ENCODE measurements at regions not wholly inside any gene's neighbourhood (a gene's known extent, or its start where the extent isn't known, plus 50 kb on each side); places are given as distances from the start of the nearest gene placed in this dataset.
"Not testable (repeated sequence)": the region's sequence is repeated elsewhere in the genome, so short reads cannot be mapped to it uniquely, and the experiment has no call there.

DNA sequence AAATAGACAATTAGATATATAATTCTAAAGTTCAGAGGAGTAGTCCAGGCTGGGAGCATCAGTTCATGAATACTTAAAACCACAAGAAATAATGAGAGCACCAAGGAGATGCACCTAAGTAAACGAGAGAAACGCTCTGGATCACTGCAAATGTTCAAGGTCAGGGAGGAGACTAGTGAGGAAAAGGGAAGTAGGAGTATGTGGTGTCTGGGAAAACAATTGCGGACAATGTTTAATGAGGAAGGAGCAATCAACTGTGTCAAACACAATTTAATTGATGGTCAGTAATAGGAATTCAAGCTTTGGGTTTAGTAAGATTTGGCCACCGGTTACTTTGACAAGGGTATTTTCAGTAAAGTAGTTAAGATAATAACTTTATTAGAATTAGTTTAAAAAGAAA, 652.2 kb downstream of the DACH1 start:
- DNase-seq (ENCODE audit: low read depth in 2 of 2), result no peak

DNA sequence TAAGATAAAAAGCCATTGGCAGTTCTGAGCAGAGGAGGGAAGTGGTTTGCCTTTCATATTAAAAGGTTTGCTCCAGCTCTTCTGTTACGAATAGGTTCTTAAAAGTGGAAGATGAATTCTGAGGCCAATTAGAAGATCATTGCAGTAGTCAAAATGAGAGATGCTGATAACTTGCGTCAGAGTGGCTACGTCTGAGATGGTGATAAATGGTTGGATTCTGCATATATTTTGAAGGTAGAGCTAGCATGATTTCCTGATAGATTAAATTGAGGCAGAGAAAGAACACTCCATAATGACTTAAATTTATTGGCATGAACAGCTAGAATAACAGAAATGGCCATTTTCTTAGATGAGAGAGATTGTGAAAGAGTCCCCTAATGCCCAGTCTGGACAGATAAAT, 652.6 kb downstream of the DACH1 start:
- no peak for DNase-seq (ENCODE audit: low read depth in 2 of 2)

DNA sequence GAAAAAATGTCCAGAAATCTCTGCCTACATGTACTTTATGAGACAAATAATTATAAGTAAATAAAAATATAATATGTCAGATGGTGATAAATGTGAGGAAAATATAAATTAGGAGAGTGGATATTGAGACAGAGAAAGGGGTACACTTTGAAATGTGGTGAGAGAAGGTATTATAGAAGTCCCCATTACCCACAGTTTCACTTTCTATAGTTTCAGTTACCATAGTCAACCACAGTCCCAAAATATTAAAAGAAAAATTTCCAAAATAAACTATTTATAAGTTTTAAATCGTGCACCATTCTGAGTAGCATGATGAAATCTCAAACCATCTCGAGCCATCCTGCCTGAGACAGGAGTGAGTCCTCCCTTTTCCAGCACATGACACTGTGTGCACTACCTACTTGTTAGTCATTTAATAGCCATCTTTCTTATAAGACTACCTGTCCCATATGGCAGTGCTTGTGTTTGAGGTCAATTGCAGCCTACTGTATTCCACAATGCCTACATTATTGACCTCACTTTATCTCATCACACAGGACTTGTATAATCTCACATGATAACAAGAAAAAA, 653.7 kb downstream of the DACH1 start:
- DNase-seq (ENCODE audit: low read depth in 2 of 2), result no peak

DNA sequence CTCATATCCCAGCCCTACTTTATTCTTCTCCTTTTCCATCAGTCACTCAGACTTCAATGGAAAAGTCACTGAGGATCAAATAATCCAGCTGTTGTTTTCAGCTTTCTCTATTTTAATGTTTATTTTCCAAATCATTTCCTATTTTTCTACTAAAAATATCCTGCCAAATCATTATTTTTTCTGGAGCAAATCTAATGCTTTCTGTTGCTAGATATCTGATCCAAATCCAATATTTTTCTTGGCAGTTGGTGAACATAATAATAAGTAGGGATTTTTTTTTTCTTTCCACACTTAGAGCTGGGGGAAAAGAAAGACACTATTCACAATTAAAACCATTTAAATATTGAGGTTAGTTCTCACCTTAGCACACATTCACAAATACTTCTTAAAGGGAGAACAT, 656.1 kb downstream of the DACH1 start:
- no peak for DNase-seq (ENCODE audit: low read depth in 2 of 2)

GRCh38 chr13:71209217-71209616, 657.8 kb downstream of the DACH1 start:
- DNase-seq (ENCODE audit: low read depth in 2 of 2), result no peak

DNA sequence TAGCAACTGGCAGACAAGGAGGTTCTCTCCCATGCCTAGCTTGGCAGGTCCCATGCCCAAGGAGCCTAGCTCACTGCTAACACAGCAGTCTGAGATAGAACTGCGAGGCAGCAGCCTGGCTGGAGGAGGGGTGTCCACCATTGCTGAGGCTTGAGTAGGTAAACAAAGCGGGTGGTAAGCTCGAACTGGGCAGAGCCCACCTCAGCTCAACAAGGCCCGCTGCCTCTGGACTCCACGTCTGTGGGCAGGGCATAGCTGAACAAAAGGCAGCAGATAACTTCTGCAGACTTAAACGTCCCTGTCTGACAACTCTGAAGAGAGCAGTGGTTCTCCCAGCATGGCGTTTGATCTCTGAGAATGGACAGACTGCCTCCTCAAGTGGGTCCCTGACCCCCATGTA, 682.4 kb downstream of the DACH1 start:
- not testable (repeated sequence) for DNase-seq (ENCODE audit: low read depth in 2 of 2)

DNA sequence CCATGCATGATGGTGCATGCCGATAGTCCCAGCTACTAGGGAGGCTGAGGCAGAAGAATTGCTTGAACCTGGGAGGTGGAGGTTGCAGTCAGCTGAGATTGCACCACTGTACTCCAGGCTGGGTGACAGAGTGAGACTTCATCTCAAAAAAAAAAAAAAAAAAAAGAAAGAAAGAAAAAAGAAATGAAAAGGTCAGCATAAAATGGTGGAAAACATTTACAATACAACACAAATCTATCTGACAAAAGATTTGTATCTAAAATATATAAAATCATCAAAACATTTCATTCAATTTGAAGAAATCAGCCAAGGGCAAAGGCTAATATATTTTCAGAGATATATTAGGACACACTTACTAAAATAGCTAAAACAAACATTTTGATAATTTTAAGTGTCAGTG, 683.7 kb downstream of the DACH1 start:
- DNase-seq (ENCODE audit: low read depth in 2 of 2), result not testable (repeated sequence)

DNA sequence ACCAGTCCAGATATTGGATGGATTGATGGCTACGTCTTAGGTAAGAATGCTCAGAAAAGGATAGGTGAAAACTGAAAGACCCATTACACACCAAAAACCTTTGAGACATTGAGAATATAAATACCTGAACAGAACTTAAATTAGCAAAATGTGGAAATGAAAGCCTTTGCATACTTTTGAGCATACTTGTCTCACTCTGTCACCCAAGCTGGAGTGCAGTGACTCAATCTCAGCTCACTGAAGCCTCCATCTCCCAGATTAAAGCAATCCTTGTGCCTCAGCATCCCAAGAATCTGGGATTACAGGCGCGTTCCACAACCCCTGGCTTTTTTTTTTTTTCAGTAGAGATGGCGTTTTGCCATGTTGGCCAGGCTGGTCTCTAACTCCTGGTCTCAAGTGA, 695.3 kb downstream of the DACH1 start:
- no peak for DNase-seq (ENCODE audit: low read depth in 2 of 2)

DNA sequence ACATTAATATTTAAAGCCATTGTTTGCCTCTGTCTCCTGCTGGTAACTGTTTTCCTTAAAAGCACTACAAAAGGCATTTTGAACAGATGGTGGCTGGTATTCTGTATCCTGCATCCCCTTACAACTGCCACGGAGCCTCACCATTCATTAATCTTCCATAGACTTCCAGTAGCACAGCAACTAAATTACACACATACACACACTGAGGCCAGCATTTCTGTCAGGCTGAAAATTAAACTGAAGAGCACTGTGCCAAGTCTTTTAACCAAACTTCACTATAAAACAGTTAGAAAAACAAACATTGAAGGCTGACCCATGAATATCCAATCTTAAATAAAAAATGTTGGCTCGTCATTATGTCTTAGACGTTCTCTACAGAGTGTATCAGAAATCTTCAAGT, 697.8 kb downstream of the DACH1 start:
- DNase-seq (ENCODE audit: low read depth in 2 of 2), result no peak

DNA sequence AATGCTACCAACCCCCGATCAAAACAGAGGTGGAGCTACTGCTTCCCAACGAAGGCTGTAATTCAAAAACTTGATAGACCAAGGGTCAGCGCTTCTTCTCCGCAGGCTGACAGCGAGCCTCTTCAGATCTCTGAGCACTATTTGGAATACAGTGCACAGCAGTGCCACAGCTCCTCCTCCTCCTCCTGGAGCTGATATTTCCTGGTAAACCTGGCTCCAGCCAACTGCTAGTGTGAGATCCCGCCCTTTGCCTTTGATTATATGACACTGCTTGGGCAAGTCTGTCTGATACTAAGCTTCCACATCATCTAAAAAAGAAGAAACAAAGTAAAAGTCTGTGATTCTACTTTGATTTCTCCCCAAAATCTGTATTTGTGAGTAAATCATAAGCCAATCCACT, 710.5 kb downstream of the DACH1 start:
- DNase-seq (ENCODE audit: low read depth in 2 of 2), result no peak

DNA sequence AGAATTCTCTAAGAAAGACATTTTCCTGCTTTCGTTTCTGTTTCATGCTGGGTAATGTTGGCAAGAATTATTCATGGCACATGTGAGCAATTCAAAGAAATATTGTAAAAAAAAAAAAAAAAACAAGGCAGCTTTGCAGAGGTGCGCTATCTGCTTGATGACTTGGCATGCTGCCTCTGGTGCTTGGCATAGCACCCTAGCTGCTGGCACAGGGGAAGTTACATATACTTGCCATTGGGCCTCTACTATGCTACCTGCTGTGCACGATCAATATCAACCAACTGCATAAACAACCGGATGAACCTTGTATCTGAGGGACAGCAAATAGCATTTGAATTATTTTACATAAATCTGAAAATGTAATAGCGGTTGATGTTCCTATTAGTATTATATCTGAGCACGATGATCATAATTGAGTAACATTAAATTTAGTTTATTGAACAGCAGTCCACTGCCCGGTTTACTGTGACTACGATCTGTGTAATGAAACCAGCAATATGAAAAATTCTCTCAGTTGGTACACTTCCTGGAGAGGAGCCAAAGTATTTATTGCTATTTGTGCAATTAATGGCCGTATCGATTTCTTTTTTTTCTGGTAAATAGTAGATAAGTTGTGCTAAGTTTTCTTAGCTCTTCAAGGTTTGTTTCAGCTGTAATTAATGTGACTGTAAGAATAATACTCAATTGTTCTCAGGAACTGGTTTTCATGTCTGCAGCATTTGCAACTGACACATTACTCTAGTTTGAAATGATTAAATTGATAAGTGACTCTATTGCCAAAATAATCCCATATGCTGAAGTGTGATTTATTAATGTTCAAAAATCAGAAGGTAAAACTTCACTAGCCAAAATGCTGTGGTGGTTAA, 717.3 kb downstream of the DACH1 start:
- DNase-seq (ENCODE audit: low read depth in 2 of 2), result no peak

DNA sequence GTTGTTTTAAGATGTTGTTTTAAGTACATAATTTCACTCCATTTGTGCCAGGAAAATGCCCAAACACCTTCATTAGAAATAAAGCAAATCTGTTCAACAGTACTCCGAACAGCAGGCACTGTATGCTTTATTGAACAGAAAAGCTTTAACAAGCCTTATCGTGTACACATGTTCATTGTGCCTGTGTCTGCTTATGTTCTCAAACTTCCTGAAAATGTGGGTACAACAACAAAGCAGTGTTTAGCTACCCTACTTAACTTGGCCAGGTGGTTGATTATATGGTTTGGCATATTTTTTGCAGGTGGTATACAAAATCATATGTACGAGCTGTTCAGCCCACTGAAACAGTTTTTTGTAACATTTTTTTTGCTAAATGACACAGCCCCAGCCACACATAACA, 718.0 kb downstream of the DACH1 start:
- DNase-seq (ENCODE audit: low read depth in 2 of 2), result no peak

DNA sequence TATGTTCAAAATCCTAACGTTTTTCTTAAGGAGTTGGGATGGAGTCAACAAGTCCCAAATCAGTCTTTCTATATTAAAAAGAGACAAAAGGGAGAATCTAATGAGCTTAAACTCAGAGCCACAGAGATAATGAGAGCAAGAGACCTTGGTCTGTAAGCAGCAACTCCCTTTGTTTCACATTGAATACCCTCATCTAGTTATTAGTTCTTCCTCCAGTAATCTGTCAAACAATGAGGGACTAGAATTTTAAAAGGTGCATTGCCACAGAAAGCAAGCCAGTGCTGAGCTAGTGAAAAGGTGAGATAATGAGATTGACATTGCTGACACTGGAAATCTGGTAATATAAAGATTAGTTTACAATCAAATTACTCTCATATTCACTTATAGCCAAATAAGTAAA, 718.6 kb downstream of the DACH1 start:
- no peak for DNase-seq (ENCODE audit: low read depth in 2 of 2)

DNA sequence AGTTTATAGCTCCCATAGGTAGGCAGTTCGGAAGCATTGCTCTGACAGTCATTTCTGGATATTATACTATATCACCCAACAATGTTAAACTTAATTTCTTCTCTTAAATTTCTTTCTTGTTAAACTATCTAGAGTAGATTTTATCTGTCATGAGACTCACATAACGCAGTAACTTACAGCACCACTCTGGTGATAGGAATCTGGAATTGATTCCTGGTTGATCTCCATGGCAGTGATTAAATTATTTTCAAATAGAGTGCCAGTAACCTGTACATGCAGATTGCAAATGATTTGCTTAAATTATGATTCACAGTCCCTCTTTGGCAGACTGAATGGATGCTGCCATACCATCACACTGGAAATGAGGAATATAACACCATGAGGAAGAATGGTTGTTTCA, 722.1 kb downstream of the DACH1 start:
- DNase-seq (ENCODE audit: low read depth in 2 of 2), result no peak

DNA sequence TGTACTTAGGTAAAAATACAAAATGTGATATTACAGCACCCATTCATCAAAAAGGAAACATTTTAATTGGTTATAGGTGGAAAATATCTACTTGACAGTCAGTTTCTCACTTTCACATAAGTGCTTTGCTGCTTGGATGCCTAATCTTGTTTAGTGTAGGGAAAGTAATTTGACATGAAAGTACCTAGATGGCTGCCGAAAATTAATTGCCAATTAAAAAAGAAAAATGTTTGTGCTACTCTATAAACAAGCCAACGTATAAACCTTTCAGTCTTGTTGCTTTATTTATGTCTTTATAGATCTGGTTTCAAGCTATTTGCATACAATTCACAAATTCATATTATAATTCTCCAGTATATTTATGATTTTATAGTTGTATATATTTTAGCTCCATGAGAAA, 729.9 kb downstream of the DACH1 start:
- DNase-seq (ENCODE audit: low read depth in 2 of 2), result no peak

- DNase-seq (ENCODE audit: low read depth in 2 of 2), result no peak
Observed at GRCh38 chr13:71124230-71124629, 742.8 kb downstream of the DACH1 start.

DNA sequence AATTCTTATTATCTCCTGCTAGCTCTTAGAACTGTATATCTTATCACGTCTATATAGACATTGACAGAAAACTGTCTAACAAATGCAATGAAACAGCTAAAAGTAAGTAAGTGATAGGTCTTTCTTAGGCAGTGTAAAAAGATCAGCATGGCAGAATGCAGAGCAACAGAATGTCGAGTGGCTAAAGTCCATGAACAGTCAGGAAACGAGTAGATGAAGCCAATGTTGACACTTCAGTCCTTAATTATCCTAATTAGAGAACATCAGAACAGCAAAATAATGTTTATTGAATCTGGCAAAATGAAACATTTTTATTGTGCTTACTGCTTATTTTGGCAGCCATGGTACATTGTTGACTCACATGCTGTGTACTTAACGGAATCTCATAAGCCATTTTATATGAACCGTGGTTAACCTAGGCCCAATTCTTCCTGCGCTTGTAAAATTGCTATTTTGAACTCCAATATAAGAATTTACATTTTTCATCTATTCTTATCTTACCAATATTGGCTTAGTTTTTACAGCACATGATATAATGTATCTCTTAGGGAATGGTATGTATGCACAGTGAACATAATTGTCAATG, 748.1 kb downstream of the DACH1 start:
- DNase-seq (ENCODE audit: low read depth in 2 of 2), result no peak

DNA sequence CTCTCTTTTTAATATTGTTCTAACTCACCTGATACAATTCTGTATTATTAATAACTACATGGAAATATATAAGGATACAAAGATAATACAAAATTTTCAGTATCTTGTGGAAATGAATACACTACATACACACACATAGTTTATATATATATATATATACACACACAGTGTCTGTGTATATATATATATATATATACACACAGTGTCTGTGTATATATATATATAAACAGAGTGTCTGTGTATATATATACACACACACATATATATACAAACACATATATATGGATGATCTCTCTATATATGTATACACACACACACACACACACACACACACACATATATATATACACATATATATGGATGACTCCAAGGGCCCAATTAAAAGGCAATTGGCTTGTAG, 749.1 kb downstream of the DACH1 start:
- no peak for DNase-seq (ENCODE audit: low read depth in 2 of 2)

DNA sequence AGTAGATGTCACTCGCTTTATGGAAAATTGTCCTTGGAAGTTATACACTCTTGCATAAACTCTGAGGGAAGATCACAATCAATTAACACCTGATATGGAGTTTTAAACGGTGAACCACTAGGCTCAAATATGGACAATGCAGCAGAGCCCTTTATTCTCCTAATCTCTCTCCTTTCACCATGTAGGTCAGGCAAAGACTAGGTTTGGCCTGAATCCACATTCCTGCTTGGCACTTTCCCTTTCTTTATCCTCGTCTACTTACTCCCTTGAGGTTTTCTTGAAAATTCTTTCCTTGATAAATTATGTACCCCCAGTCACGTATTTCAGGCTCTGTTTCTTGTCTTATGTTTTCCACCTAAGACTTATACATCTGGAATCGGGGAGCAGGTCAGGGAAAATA, 751.7 kb downstream of the DACH1 start:
- DNase-seq (ENCODE audit: low read depth in 2 of 2), result no peak

DNA sequence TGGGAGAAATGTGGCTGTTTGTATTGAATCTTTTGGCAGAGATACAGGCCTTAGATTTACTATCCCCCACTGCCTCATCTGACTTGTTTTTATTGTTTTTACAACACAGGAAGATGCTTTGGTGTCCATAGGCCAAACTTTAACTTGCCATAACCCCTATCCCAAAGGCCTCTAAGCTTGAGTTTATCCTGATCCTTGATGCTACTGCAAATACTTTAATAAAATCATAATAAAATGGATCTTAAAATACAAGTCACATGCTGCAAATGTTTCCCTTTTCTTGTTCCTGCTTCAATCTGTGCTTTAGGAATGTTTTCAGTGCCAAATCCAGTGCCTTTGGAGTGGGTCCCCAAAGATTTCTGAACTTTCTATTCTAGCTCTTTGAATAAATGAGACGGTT, 770.6 kb downstream of the DACH1 start:
- no peak for DNase-seq (ENCODE audit: low read depth in 2 of 2)

DNA sequence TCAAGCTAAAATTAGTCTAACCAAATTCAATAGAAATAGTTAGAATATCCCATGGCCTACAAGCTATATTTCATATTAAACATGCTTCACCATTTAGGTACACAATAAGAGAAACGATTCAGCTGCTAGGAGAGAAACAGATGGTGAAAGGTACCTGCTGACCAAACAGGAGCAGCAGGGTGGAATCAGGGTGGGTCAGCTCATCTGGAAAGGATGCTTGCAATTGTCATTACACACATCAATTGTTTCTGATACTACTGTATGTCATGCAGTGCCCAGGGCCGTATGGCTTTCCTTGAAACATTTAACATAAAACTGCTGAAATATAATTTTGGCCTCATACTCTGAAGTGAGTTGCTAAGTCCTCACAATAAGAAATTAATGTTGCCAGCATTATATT, 776.0 kb downstream of the DACH1 start:
- DNase-seq (ENCODE audit: low read depth in 2 of 2), result no peak

DNA sequence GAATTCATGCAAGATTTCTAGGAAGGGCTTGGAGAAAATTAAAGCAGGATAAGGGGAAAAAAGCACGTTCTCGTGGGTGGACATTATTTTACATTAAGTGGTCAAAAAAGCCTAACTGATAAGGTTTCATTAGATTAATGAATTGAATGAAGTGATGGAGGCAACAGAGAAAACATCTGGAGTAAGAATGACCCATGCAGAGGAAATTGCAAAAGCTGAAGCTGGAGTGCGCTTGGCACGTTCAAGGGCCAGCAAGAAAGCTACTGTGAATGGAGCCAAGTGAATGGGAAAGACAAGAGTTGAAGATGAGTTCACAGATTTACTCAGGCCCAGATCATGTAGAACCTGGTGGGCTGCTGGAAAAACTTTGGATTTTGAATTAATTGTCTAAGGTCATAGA, 777.9 kb downstream of the DACH1 start:
- DNase-seq (ENCODE audit: low read depth in 2 of 2), result no peak

DNA sequence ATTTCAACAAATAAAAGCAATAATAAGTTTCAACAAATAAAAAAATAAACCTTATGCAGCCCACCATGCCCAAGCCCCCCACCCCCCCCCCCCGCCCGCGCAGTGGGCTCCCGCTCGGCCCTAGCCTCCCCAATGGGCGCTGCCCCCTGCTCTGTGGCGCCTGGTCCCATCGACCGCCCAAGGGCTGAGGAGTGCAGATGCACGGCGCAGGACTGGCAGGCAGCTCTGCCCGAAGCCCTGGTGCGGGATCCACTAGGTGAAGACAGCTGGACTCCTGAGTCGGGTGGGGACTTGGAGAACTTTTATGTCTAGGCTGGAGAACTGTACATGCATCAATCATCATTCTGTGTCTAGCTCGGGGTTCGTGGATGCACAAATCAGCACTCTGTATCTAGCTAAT, 779.6 kb downstream of the DACH1 start:
- DNase-seq (ENCODE audit: low read depth in 2 of 2), result no peak

Data from activated CD8-positive, alpha-beta memory T cell treated with anti-CD3 and anti-CD28 coated beads for 4 hours (primary cell).